ENCODE measurements at regions not wholly inside any gene's neighbourhood (a gene's known extent, or its start where the extent isn't known, plus 50 kb on each side); places are given as distances from the start of the nearest gene placed in this dataset.

DNA sequence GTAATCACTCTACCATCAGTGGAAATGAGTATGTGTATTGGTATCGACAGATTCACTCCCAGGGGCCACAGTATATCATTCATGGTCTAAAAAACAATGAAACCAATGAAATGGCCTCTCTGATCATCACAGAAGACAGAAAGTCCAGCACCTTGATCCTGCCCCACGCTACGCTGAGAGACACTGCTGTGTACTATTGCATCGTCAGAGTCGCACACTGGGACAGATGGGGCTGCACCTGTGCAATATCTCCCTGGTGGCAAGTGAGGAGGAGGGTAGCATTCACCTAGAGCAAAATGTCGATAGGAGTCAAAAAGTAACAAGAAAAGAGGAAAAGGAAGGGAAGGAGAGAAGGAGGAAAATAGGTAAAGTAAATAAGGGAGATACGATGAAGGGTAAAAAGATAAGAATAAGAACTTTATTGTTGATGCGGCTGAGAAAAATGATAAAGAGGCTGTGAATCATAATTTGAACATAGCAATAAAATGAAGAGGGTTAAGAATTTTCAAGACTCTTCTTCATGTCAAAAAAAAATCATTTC is 450.5 kb upstream of the OR4E1 start:
- BruUV-seq (replicated peaks), result no TSS peak
- Histone ChIP-seq H3K27ac (ENCODE audit: control insufficient read depth, insufficient read depth) (no peak overlapping the region), H3K9ac (ENCODE audit: control insufficient read depth, insufficient read depth, low read length) (no peak overlapping the region), H3K79me2 (ENCODE audit: control insufficient read depth, insufficient read depth, low read length) (no peaks in the 10 kb centered on the region), H3K36me3 (ENCODE audit: control insufficient read depth in 2 of 2, insufficient read depth in 2 of 2, low read length in 1 of 2) (no peaks in the 10 kb centered on the region), H2AFZ (ENCODE audit: control insufficient read depth, low read depth, low read length) (no peak overlapping the region), H3K27me3 (replicated peaks in 1 of 2; ENCODE audit: control insufficient read depth in 2 of 2, insufficient read depth in 2 of 2, low read length in 1 of 2) (no peaks in the 10 kb centered on the region), H3K4me3 (no peak overlapping the region), H3K4me2 (ENCODE audit: control insufficient read depth, insufficient read depth) (no peak overlapping the region), H3K9me3 (replicated peaks; ENCODE audit: control insufficient read depth, insufficient read depth, low read length) (no peaks in the 10 kb centered on the region), H4K20me1 (ENCODE audit: control insufficient read depth, insufficient read depth) (no peaks in the 10 kb centered on the region), H3K4me1 (ENCODE audit: control insufficient read depth, insufficient read depth, low read length) (no peaks in the 10 kb centered on the region)
- no peak for ATAC-seq
- in situ Hi-C loops (cut with MboI) (no loop called here), intact Hi-C loops (cut with micrococcal nuclease; ENCODE audit: unreplicated experiment) (no loop called here)
- TF ChIP-seq ZNF217 (IDR thresholded peaks at IDR 0.05) (no peak), MTA3 (IDR thresholded peaks at IDR 0.05; ENCODE audit: borderline replicate concordance, low read length) (no peak), POLR2AphosphoS2 (IDR thresholded peaks at IDR 0.05; ENCODE audit: low read depth, low read length) (no peak), CHD1 (IDR thresholded peaks at IDR 0.05; ENCODE audit: low read depth, low read length) (no peak), BACH1 (IDR thresholded peaks at IDR 0.05; ENCODE audit: borderline replicate concordance) (no peak), YY1 (IDR thresholded peaks at IDR 0.05; ENCODE audit: low read depth, low read length) (no peak), BMI1 (IDR thresholded peaks at IDR 0.05; ENCODE audit: borderline replicate concordance) (no peak), CBFB (IDR thresholded peaks at IDR 0.05; ENCODE audit: low read depth) (no peak), FOXK2 (IDR thresholded peaks at IDR 0.05) (no peak)
- TF ChIP-seq, protein P1, sequence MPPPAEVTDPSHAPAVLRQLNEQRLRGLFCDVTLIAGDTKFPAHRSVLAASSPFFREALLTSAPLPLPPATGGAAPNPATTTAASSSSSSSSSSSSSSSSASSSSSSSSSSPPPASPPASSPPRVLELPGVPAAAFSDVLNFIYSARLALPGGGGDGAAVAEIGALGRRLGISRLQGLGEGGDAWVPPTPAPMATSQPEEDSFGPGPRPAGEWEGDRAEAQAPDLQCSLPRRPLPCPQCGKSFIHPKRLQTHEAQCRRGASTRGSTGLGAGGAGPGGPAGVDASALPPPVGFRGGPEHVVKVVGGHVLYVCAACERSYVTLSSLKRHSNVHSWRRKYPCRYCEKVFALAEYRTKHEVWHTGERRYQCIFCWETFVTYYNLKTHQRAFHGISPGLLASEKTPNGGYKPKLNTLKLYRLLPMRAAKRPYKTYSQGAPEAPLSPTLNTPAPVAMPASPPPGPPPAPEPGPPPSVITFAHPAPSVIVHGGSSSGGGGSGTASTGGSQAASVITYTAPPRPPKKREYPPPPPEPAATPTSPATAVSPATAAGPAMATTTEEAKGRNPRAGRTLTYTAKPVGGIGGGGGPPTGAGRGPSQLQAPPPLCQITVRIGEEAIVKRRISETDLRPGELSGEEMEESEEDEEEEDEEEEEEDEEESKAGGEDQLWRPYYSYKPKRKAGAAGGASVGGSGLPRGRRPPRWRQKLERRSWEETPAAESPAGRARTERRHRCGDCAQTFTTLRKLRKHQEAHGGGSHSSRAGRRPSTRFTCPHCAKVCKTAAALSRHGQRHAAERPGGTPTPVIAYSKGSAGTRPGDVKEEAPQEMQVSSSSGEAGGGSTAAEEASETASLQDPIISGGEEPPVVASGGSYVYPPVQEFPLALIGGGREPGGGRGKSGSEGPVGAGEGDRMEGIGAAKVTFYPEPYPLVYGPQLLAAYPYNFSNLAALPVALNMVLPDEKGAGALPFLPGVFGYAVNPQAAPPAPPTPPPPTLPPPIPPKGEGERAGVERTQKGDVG (CRISPR knock-in tag; IDR thresholded peaks at IDR 0.05), result no peak
- TF ChIP-seq, protein P2, sequence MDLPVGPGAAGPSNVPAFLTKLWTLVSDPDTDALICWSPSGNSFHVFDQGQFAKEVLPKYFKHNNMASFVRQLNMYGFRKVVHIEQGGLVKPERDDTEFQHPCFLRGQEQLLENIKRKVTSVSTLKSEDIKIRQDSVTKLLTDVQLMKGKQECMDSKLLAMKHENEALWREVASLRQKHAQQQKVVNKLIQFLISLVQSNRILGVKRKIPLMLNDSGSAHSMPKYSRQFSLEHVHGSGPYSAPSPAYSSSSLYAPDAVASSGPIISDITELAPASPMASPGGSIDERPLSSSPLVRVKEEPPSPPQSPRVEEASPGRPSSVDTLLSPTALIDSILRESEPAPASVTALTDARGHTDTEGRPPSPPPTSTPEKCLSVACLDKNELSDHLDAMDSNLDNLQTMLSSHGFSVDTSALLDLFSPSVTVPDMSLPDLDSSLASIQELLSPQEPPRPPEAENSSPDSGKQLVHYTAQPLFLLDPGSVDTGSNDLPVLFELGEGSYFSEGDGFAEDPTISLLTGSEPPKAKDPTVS (IDR thresholded peaks at IDR 0.05; ENCODE audit: low read depth, low read length), result no peak
- TF ChIP-seq, protein P3, sequence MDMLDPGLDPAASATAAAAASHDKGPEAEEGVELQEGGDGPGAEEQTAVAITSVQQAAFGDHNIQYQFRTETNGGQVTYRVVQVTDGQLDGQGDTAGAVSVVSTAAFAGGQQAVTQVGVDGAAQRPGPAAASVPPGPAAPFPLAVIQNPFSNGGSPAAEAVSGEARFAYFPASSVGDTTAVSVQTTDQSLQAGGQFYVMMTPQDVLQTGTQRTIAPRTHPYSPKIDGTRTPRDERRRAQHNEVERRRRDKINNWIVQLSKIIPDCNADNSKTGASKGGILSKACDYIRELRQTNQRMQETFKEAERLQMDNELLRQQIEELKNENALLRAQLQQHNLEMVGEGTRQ (IDR thresholded peaks at IDR 0.05; ENCODE audit: borderline replicate concordance, low read depth, low read length), result no peak
- TF ChIP-seq, protein P4, sequence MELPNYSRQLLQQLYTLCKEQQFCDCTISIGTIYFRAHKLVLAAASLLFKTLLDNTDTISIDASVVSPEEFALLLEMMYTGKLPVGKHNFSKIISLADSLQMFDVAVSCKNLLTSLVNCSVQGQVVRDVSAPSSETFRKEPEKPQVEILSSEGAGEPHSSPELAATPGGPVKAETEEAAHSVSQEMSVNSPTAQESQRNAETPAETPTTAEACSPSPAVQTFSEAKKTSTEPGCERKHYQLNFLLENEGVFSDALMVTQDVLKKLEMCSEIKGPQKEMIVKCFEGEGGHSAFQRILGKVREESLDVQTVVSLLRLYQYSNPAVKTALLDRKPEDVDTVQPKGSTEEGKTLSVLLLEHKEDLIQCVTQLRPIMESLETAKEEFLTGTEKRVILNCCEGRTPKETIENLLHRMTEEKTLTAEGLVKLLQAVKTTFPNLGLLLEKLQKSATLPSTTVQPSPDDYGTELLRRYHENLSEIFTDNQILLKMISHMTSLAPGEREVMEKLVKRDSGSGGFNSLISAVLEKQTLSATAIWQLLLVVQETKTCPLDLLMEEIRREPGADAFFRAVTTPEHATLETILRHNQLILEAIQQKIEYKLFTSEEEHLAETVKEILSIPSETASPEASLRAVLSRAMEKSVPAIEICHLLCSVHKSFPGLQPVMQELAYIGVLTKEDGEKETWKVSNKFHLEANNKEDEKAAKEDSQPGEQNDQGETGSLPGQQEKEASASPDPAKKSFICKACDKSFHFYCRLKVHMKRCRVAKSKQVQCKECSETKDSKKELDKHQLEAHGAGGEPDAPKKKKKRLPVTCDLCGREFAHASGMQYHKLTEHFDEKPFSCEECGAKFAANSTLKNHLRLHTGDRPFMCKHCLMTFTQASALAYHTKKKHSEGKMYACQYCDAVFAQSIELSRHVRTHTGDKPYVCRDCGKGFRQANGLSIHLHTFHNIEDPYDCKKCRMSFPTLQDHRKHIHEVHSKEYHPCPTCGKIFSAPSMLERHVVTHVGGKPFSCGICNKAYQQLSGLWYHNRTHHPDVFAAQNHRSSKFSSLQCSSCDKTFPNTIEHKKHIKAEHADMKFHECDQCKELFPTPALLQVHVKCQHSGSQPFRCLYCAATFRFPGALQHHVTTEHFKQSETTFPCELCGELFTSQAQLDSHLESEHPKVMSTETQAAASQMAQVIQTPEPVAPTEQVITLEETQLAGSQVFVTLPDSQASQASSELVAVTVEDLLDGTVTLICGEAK (IDR thresholded peaks at IDR 0.05; ENCODE audit: borderline replicate concordance), result no peak
- RAD21 ChIA-PET (ENCODE audit: unreplicated experiment), result interaction anchor here (0.5 kb wide), 1 partner anchor 246 kb away, joined by 6 read pairs; no protein-coding TSS in a partner anchor
- 46% methylated on average over 8 of the region's 8 CpGs for WGBS (ENCODE audit: insufficient coverage, insufficient replicate concordance, low lambda C conversion rate, missing lambda C conversion rate)
- SMC1A ChIA-PET (ENCODE audit: uncharacterized antibody, unreplicated experiment), result interaction anchor here (1.0 kb wide), 1 partner anchor 26 kb away, joined by 3 read pairs; no protein-coding TSS in a partner anchor
- POLR2A ChIA-PET, result no interaction called here
- DNase-seq (ENCODE audit: low read depth, low spot score), result no peak
- no peak for FAIRE-seq
- CTCF ChIA-PET, result no interaction called here
